K562 (cell line): ENCODE measurements at regions not wholly inside any gene's neighbourhood (a gene's known extent, or its start where the extent isn't known, plus 50 kb on each side); places are given as distances from the start of the nearest gene placed in this dataset.

Experiments
- ATAC-seq: fragments of 200-7000 bp; cut with Tn5 transposase; 3 replicates; pipeline ENCODE4 v1.9.1; 2020; ENCODE audit warnings: moderate library complexity
- BruUV-seq: library from RNA; stranded (reverse); fragments of 400-500 nt; replicated peaks from 2 replicates; lab custom pipeline; 2021; lab: Mats Ljungman, UMichigan
- CTCF ChIA-PET: fragments of 300-600 bp; formaldehyde crosslinking; extraction: SDS; loops from one replicate; lab custom pipeline; 2021; ENCODE audit warnings: low intra/inter-chr PET ratio; lab: Yijun Ruan, JAX
- POLR2A ChIA-PET: fragments of 300-600, 350-650 bp; sonication (Branson Sonifier 250); formaldehyde crosslinking; extraction: SDS; loops from one replicate; lab custom pipeline; 2021; ENCODE audit warnings: antibody characterized with exemption, inconsistent platforms; lab: Yijun Ruan, JAX
- DNase-seq, 4 experiments: peaks; one replicate each; pipeline versions ENCODE4 v3.0.0 to v3.0.0-alpha.2; 2011 to 2018; ENCODE audit warnings: low spot score in 3 of 4, mixed read lengths in 3 of 4; ENCODE audit errors: extremely low read depth in 1 of 4
- FAIRE-seq: peaks from 2 replicates; lab custom pipeline; 2011; peaks lifted over from hg19 to GRCh38; lab: Jason Lieb, UNC
- H2AFZ ChIP-seq: 2 replicates; pipeline ENCODE4 v1.6.0; 2011; ENCODE audit warnings: low read depth, low read length, control low read depth, inconsistent platforms
- H3K27ac ChIP-seq: fragments of 200-600 bp; 3 replicates; pipeline ENCODE4 v1.8.0; 2011; ENCODE audit warnings: low read depth, mild to moderate bottlenecking, control low read depth, inconsistent platforms, low read length, moderate library complexity, mixed read lengths; ENCODE audit errors: extremely low read depth
- H3K27me3 ChIP-seq, 2 experiments: fragments of 300-600 bp in 1 of 2; 2 replicates in 1 of 2; 3 replicates in 1 of 2; pipeline versions ENCODE4 v1.6.0 to v1.8.0; 2011; ENCODE audit warnings: inconsistent platforms in 2 of 2, low read length in 2 of 2, mild to moderate bottlenecking in 1 of 2, mixed read lengths in 1 of 2, moderate library complexity in 1 of 2; ENCODE audit not compliant: control insufficient read depth in 2 of 2, insufficient read depth in 2 of 2
- H3K36me3 ChIP-seq: fragments of 300-600 bp; 3 replicates; pipeline ENCODE4 v1.8.0; 2011; ENCODE audit warnings: mild to moderate bottlenecking, low read length, inconsistent platforms; ENCODE audit not compliant: control insufficient read depth, insufficient read depth
- H3K4me1 ChIP-seq, 2 experiments: fragments of 200-600 bp in 1 of 2; replicated peaks in 1 of 2; 2 replicates in 1 of 2; 3 replicates in 1 of 2; pipeline versions ENCODE4 v1.5.1 to v1.8.0; 2011; ENCODE audit warnings: inconsistent platforms in 2 of 2, low read length in 2 of 2, mild to moderate bottlenecking in 1 of 2, mixed read lengths in 1 of 2, moderate library complexity in 1 of 2; ENCODE audit not compliant: control insufficient read depth in 2 of 2, insufficient read depth in 2 of 2
- H3K4me2 ChIP-seq: 2 replicates; pipeline ENCODE4 v1.6.1; 2011; ENCODE audit warnings: low read length, control low read depth, inconsistent platforms, mixed read lengths; ENCODE audit not compliant: insufficient read depth
- H3K4me3 ChIP-seq: fragments of 200-600 bp; sonication (generic), shearing (Covaris generic); 2 replicates; pipeline ENCODE4 v1.5.1; 2016; ENCODE audit warnings: control low read depth, inconsistent platforms
- H3K79me2 ChIP-seq: fragments of 200-600 bp; 3 replicates; pipeline ENCODE4 v1.8.0; 2011; ENCODE audit warnings: low read length, inconsistent platforms; ENCODE audit not compliant: control insufficient read depth, insufficient read depth
- H3K9ac ChIP-seq, 2 experiments: 2 replicates each; pipeline versions ENCODE4 v1.6.0 to v1.6.1; 2011; ENCODE audit warnings: low read depth in 2 of 2, low read length in 2 of 2, control low read depth in 1 of 2, inconsistent platforms in 1 of 2, mild to moderate bottlenecking in 1 of 2, mixed read lengths in 1 of 2; ENCODE audit not compliant: insufficient read depth in 1 of 2
- H3K9me1 ChIP-seq: one replicate; pipeline ENCODE4 v1.6.0; 2011; ENCODE audit warnings: inconsistent platforms, mild to moderate bottlenecking, low read length, moderate library complexity; ENCODE audit not compliant: control insufficient read depth, insufficient read depth
- H3K9me3 ChIP-seq: replicated peaks from 2 replicates; pipeline ENCODE4 v1.5.1; 2011; ENCODE audit warnings: low read depth, low read length, inconsistent platforms; ENCODE audit not compliant: control insufficient read depth, insufficient read depth
- H4K20me1 ChIP-seq: replicated peaks from 2 replicates; pipeline ENCODE4 v1.6.1; 2011; ENCODE audit warnings: low read length, inconsistent platforms, mixed read lengths; ENCODE audit not compliant: control insufficient read depth, insufficient read depth
- EP400 ChIP-seq: fragments of 450-650 bp; IDR thresholded peaks from 2 replicates; pipeline ENCODE4 v1.6.1; 2017; ENCODE audit warnings: antibody characterized with exemption, mild to moderate bottlenecking, moderate library complexity
- HNRNPUL1 ChIP-seq: fragments of 200-400 bp; formaldehyde crosslinking; IDR thresholded peaks from 2 replicates; pipeline ENCODE4 v1.6.1; 2017; ENCODE audit warnings: low read length
- NR0B1 ChIP-seq: fragments of 450-650 bp; IDR thresholded peaks from one replicate; pipeline ENCODE4 v1.6.1; 2018; ENCODE audit warnings: mild to moderate bottlenecking, moderate library complexity; ENCODE audit not compliant: partially characterized antibody
- STAT5B ChIP-seq: fragments of 250-450 bp; sonication (Bioruptor Pico); IDR thresholded peaks from 2 replicates; pipeline ENCODE4 v1.8.0; 2021; ENCODE audit warnings: mild to moderate bottlenecking, inconsistent platforms
- ZNF444 ChIP-seq: fragments of 250-450 bp; sonication (Bioruptor Pico); IDR thresholded peaks from 2 replicates; pipeline ENCODE4 v1.4.0; 2020; ENCODE audit warnings: mild to moderate bottlenecking, moderate library complexity
- WGBS: fragments of 100-300 bp; shearing (Covaris generic); methylation state at CpG from one replicate; pipeline ENCODE4 v1.1.6; 2016; ENCODE audit warnings: low coverage, mixed read lengths; ENCODE audit not compliant: insufficient coverage; ENCODE audit errors: missing lambda C conversion rate; 5-methylcytosine and 5-hydroxymethylcytosine counted together
- in situ Hi-C: fragments of 300-500 bp; cut with MboI; formaldehyde crosslinking; loops from 4 replicates; pipeline ENCODE4 v1.15.0; 2018; ENCODE audit warnings: inconsistent platforms, mixed read lengths
- intact Hi-C: fragments of 100-400 bp; cut with micrococcal nuclease; formaldehyde crosslinking; loops from 2 replicates; pipeline ENCODE4 v1.14.2; 2022
- TF ChIP-seq, protein P1 (sequence below): fragments of 450-650 bp; formaldehyde crosslinking; IDR thresholded peaks from 2 replicates; pipeline ENCODE4 v1.4.0; 2020; ENCODE audit warnings: mild to moderate bottlenecking, moderate library complexity

DNA sequence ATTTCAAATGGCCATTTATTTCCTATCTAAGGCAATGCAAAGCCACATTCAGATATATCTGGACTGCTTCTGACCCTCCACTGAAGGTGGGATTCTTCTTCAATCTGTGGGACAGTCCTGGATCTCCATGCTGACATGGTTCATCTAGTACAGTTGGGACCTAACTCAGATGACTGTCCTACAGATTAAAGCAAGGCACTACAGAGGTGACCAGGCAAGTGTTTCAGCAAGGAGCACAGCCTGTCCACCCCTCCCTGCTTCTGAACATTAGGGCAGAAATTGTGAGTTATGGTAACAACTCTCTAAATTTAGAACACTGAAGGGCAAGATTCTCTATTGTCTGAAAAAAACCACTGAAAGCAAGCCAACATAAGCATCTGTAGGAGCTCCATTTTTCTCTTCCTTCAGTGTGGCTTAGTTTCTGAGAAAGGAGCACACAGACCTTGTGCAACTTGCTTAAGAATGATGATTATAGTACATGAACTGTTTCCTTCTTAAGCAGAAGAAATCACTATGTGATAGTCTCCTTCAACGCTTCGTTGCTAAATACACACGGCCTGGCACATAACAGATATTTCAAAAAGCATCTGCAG lies 62.9 kb upstream of the BARX1 start:
- H3K27me3 ChIP-seq = peaks cover 2 to 5% of the 10 kb centered on the region in 2 experiments; a peak in 2 of 5 replicates
- no peaks in the 10 kb centered on the region for H3K4me1 ChIP-seq
- no peak for TF ChIP-seq NR0B1
- TF ChIP-seq ZNF444 (CRISPR knock-in tag) = no peak
- no peak for TF ChIP-seq HNRNPUL1
- no peak for TF ChIP-seq EP400
- TF ChIP-seq, protein P1, sequence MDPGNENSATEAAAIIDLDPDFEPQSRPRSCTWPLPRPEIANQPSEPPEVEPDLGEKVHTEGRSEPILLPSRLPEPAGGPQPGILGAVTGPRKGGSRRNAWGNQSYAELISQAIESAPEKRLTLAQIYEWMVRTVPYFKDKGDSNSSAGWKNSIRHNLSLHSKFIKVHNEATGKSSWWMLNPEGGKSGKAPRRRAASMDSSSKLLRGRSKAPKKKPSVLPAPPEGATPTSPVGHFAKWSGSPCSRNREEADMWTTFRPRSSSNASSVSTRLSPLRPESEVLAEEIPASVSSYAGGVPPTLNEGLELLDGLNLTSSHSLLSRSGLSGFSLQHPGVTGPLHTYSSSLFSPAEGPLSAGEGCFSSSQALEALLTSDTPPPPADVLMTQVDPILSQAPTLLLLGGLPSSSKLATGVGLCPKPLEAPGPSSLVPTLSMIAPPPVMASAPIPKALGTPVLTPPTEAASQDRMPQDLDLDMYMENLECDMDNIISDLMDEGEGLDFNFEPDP (CRISPR knock-in tag) = no peak
- TF ChIP-seq STAT5B (CRISPR knock-in tag) = no peak
- WGBS = 4% methylated on average over 3 of the region's 3 CpGs
- DNase-seq = no peak
- ChIA-PET CTCF (no interaction called here), POLR2A (interaction anchor here (1.3 kb wide), 1 partner anchor 12 kb away, joined by 3 read pairs; no protein-coding TSS in a partner anchor)
- FAIRE-seq = no peak
- BruUV-seq = no TSS peak
- no peak overlapping the region for H3K4me3 ChIP-seq
- H3K36me3 ChIP-seq = no peaks in the 10 kb centered on the region
- no peaks in the 10 kb centered on the region for H4K20me1 ChIP-seq
- H3K9me3 ChIP-seq = no peaks in the 10 kb centered on the region
- in situ Hi-C loops (loop anchor here (5.0 kb wide), 1 partner anchor 199 kb away; no protein-coding TSS in a partner anchor), intact Hi-C loops (no loop called here)
- H3K4me2 ChIP-seq = no peak overlapping the region
- no peak overlapping the region for H3K27ac ChIP-seq
- ATAC-seq = no peak
- H3K9ac ChIP-seq = no peak overlapping the region
- no peaks in the 10 kb centered on the region for H3K79me2 ChIP-seq
- H3K9me1 ChIP-seq = no peaks in the 10 kb centered on the region
- H2AFZ ChIP-seq = no peak overlapping the region
